22Rv1 (cell line): ENCODE measurements at regions not wholly inside any gene's neighbourhood (a gene's known extent, or its start where the extent isn't known, plus 50 kb on each side); places are given as distances from the start of the nearest gene placed in this dataset.

Experiments
- CTCF ChIP-seq: fragments of 450-650 bp; IDR thresholded peaks from 2 replicates; pipeline ENCODE4 v1.5.1; 2017; ENCODE audit warnings: mild to moderate bottlenecking
- ZFX ChIP-seq: fragments of 450-650 bp; IDR thresholded peaks from 2 replicates; pipeline ENCODE4 v1.6.1; 2017; ENCODE audit warnings: antibody characterized with exemption, borderline replicate concordance

- no peak for TF ChIP-seq CTCF
- no peak for TF ChIP-seq ZFX
Observed at GRCh38 chr7:145644426-145645134, 472.0 kb upstream of the CNTNAP2 start.
